ENCODE measurements at regions not wholly inside any gene's neighbourhood (a gene's known extent, or its start where the extent isn't known, plus 50 kb on each side); places are given as distances from the start of the nearest gene placed in this dataset.

GRCh38 chr16:85435700-85436099 is 177.4 kb upstream of the GSE1 start:
- TF ChIP-seq CTCF (IDR thresholded peaks at IDR 0.05; ENCODE audit: poor library complexity, severe bottlenecking) (no peak), POLR2AphosphoS5 (IDR thresholded peaks at IDR 0.05) (no peak), TAF1 (IDR thresholded peaks at IDR 0.05; ENCODE audit: low read depth) (no peak)
